HEK293T (cell line): ENCODE measurements at regions not wholly inside any gene's neighbourhood (a gene's known extent, or its start where the extent isn't known, plus 50 kb on each side); places are given as distances from the start of the nearest gene placed in this dataset.

Experiments
- BHLHE40 ChIP-seq: fragments of 450-650 bp; IDR thresholded peaks from 2 replicates; pipeline ENCODE4 v1.6.1; 2016; ENCODE audit warnings: mild to moderate bottlenecking, moderate library complexity, borderline replicate concordance
- ELF4 ChIP-seq: fragments of 450-650 bp; IDR thresholded peaks from 2 replicates; pipeline ENCODE4 v1.6.1; 2017; ENCODE audit warnings: antibody characterized with exemption
- FOXA1 ChIP-seq: fragments of 450-650 bp; IDR thresholded peaks from 2 replicates; pipeline ENCODE4 v1.6.1; 2016; ENCODE audit warnings: mild to moderate bottlenecking
- FOXK2 ChIP-seq: fragments of 450-650 bp; IDR thresholded peaks from 2 replicates; pipeline ENCODE4 v1.6.1; 2016; ENCODE audit warnings: mild to moderate bottlenecking
- FOXM1 ChIP-seq: fragments of 450-650 bp; IDR thresholded peaks from 2 replicates; pipeline ENCODE4 v1.6.1; 2017; ENCODE audit warnings: mild to moderate bottlenecking, borderline replicate concordance
- HDGF ChIP-seq: fragments of 450-650 bp; IDR thresholded peaks from 2 replicates; pipeline ENCODE4 v1.6.1; 2017; ENCODE audit warnings: antibody characterized with exemption, borderline replicate concordance
- TARDBP ChIP-seq: fragments of 450-650 bp; IDR thresholded peaks from 2 replicates; pipeline ENCODE4 v1.6.1; 2016
- TF ChIP-seq, protein P1 (sequence below): fragments of 450-650 bp; IDR thresholded peaks from 2 replicates; pipeline ENCODE4 v1.6.1; 2016

DNA sequence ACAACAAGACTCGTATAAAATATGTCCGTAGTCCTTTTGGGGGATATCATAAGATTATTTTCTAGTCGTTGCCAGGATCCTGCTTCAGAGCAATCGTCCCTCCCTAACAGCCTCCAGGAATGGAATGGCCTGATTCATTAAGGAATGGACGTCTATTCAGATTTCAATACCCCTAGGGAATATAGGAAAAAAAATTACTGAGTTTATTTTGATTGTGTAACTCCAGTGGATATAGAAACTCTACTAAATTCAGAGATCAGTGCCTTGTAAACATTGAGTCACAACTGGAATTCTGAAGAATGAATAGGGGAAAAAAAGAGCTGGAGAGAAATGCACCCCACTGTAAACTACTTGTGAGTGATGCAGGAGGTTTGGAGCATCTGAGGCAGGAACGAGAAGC lies 1171.5 kb upstream of the GOT2 start:
- TF ChIP-seq, protein P1, sequence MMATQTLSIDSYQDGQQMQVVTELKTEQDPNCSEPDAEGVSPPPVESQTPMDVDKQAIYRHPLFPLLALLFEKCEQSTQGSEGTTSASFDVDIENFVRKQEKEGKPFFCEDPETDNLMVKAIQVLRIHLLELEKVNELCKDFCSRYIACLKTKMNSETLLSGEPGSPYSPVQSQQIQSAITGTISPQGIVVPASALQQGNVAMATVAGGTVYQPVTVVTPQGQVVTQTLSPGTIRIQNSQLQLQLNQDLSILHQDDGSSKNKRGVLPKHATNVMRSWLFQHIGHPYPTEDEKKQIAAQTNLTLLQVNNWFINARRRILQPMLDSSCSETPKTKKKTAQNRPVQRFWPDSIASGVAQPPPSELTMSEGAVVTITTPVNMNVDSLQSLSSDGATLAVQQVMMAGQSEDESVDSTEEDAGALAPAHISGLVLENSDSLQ: no peak
- TF ChIP-seq FOXA1: no peak
- TF ChIP-seq FOXK2: no peak
- no peak for TF ChIP-seq TARDBP
- no peak for TF ChIP-seq ELF4
- TF ChIP-seq BHLHE40: no peak
- no peak for TF ChIP-seq FOXM1
- TF ChIP-seq HDGF: no peak
